DND-41 (cell line): ENCODE measurements at regions not wholly inside any gene's neighbourhood (a gene's known extent, or its start where the extent isn't known, plus 50 kb on each side); places are given as distances from the start of the nearest gene placed in this dataset.
"Not testable (repeated sequence)": the region's sequence is repeated elsewhere in the genome, so short reads cannot be mapped to it uniquely, and the experiment has no call there.

Source experiments
- ATAC-seq: fragments of 200-7000 bp; cut with Tn5 transposase; 3 replicates; pipeline ENCODE4 v1.9.1; 2021; ENCODE audit warnings: low read depth; ENCODE audit not compliant: insufficient read depth
- DNase-seq: peaks from one replicate; pipeline ENCODE4 v3.0.0-alpha.2; 2020
- H2AFZ ChIP-seq: 2 replicates; pipeline ENCODE4 v1.6.0; 2012; ENCODE audit warnings: low read depth, low read length
- H3K27ac ChIP-seq: 2 replicates; pipeline ENCODE4 v1.5.1; 2012; ENCODE audit warnings: low read length, inconsistent platforms
- H3K27me3 ChIP-seq: fragments of 200-600 bp; sonication (generic); 2 replicates; pipeline ENCODE4 v1.6.0; 2012; ENCODE audit warnings: low read length, mild to moderate bottlenecking, inconsistent platforms; ENCODE audit not compliant: insufficient read depth, poor library complexity
- H3K36me3 ChIP-seq: 2 replicates; pipeline ENCODE4 v1.5.1; 2012; ENCODE audit warnings: low read length, inconsistent platforms; ENCODE audit not compliant: insufficient read depth
- H3K4me1 ChIP-seq: 2 replicates; pipeline ENCODE4 v1.5.1; 2012; ENCODE audit warnings: mild to moderate bottlenecking, low read length; ENCODE audit not compliant: insufficient read depth
- H3K4me2 ChIP-seq: 2 replicates; pipeline ENCODE4 v1.6.0; 2012; ENCODE audit warnings: mild to moderate bottlenecking, moderate library complexity, low read length, inconsistent platforms; ENCODE audit not compliant: insufficient read depth
- H3K4me3 ChIP-seq, 2 experiments: fragments of 200-600 bp in 1 of 2; shearing (Covaris generic) in 1 of 2; 2 replicates each; pipeline ENCODE4 v1.5.1; 2012 to 2016; ENCODE audit warnings: inconsistent platforms in 2 of 2, low read length in 2 of 2, mild to moderate bottlenecking in 2 of 2, low read depth in 1 of 2, moderate library complexity in 1 of 2
- H3K79me2 ChIP-seq: 2 replicates; pipeline ENCODE4 v1.6.0; 2012; ENCODE audit warnings: low read length, inconsistent platforms; ENCODE audit not compliant: insufficient read depth
- H3K9ac ChIP-seq: 2 replicates; pipeline ENCODE4 v1.6.0; 2012; ENCODE audit warnings: low read depth, mild to moderate bottlenecking, inconsistent platforms, low read length, moderate library complexity
- H3K9me3 ChIP-seq: 2 replicates; pipeline ENCODE4 v1.5.1; 2012; ENCODE audit warnings: low read length, moderate library complexity, mild to moderate bottlenecking, inconsistent platforms; ENCODE audit not compliant: insufficient read depth, severe bottlenecking
- H4K20me1 ChIP-seq: 2 replicates; pipeline ENCODE4 v1.6.0; 2012; ENCODE audit warnings: low read length; ENCODE audit not compliant: insufficient read depth
- CTCF ChIP-seq: IDR thresholded peaks from 2 replicates; pipeline ENCODE4 v1.5.1; 2012; ENCODE audit warnings: borderline replicate concordance, low read length, moderate library complexity, mild to moderate bottlenecking; ENCODE audit not compliant: poor library complexity, severe bottlenecking; ENCODE audit errors: extremely low read depth

- ATAC-seq, H4K20me1 ChIP-seq, H3K27ac ChIP-seq, H3K27me3 ChIP-seq, H3K9me3 ChIP-seq, DNase-seq, H3K9ac ChIP-seq, H3K36me3 ChIP-seq, H2AFZ ChIP-seq, H3K4me3 ChIP-seq: not testable (repeated sequence)
- peak overlapping the region; percentile 31; the same call in 1 of the 2 replicates for H3K4me2 ChIP-seq
- peaks cover 34% of the 10 kb centered on the region for H3K79me2 ChIP-seq
- peaks cover 30% of the 10 kb centered on the region for H3K4me1 ChIP-seq
These were observed 133.0 kb downstream of the FOXD4L6 start for GRCh38 chr9:40995490-40995889.

- H2AFZ ChIP-seq, H3K36me3 ChIP-seq, H3K27me3 ChIP-seq, ATAC-seq, H4K20me1 ChIP-seq, H3K9me3 ChIP-seq, DNase-seq, H3K27ac ChIP-seq: not testable (repeated sequence)
- Histone ChIP-seq H3K79me2 (peaks cover 31% of the 10 kb centered on the region), H3K9ac (peak overlapping the region; percentile 69; the same call in 1 of the 2 replicates), H3K4me2 (peak overlapping the region; percentile 60), H3K4me1 (peaks cover 31% of the 10 kb centered on the region), H3K4me3 (peak overlapping the region in 1 of 2 experiments; percentile 80; a peak in 2 of 4 replicates)
These were observed 134.6 kb downstream of the FOXD4L6 start for GRCh38 chr9:40993842-40994241.

GRCh38 chr9:40993375-40993774 lies 135.1 kb downstream of the FOXD4L6 start:
- Histone ChIP-seq H3K4me3 (peak overlapping the region in 1 of 2 experiments; percentile 80; a peak in 2 of 4 replicates), H3K9ac (peak overlapping the region; percentile 69), H3K4me2 (peak overlapping the region; percentile 60), H3K4me1 (peaks cover 31% of the 10 kb centered on the region), H3K79me2 (peaks cover 31% of the 10 kb centered on the region)
- H3K9me3 ChIP-seq, H2AFZ ChIP-seq, H3K27me3 ChIP-seq, ATAC-seq, H3K27ac ChIP-seq, DNase-seq, H4K20me1 ChIP-seq, H3K36me3 ChIP-seq: not testable (repeated sequence)

DNA sequence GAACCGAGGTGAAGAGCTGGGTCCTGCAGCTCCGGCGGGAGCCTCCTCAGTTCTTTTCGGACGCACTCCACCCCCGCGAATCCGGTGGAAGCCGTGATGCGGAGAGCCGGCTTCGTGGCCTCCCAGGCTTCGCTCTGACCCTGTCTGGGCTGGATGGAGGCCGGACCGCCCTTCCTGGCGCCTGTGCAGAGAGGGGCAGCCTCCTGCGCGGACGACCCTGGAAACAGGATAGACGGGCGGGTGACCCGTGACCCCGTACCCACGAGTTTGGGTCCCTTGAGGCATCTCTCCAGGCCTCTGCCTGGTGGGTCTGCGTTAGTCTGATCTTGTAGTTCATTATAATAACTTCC lies 136.0 kb downstream of the FOXD4L6 start:
- Histone ChIP-seq H3K79me2 (peaks cover 31% of the 10 kb centered on the region), H3K27ac (peak overlapping the region; percentile 80), H3K9ac (peak overlapping the region; percentile 69), H2AFZ (peak overlapping the region; percentile 83), H3K4me3 (peak overlapping the region; percentile 45 to 80), H3K4me2 (peak overlapping the region; percentile 60), H3K4me1 (peaks cover 31% of the 10 kb centered on the region)
- not testable (repeated sequence) for H4K20me1 ChIP-seq, H3K9me3 ChIP-seq, H3K36me3 ChIP-seq, DNase-seq, H3K27me3 ChIP-seq
- ATAC-seq, result peak; percentile 6

GRCh38 chr9:40991741-40992471 lies 136.6 kb downstream of the FOXD4L6 start:
- Histone ChIP-seq H3K4me3 (peak overlapping the region; percentile 45 to 80), H3K79me2 (peaks cover 30% of the 10 kb centered on the region), H2AFZ (peak overlapping the region; percentile 89), H3K4me1 (peaks cover 31% of the 10 kb centered on the region), H3K9ac (peak overlapping the region; percentile 69), H3K27ac (peak overlapping the region; percentile 82), H3K4me2 (peak overlapping the region; percentile 60)
- not testable (repeated sequence) for H4K20me1 ChIP-seq, H3K27me3 ChIP-seq, H3K36me3 ChIP-seq, H3K9me3 ChIP-seq
- peak; percentile 99 for ATAC-seq
- DNase-seq, result peak; percentile 96
- peak; percentile 85 for TF ChIP-seq CTCF

DNA sequence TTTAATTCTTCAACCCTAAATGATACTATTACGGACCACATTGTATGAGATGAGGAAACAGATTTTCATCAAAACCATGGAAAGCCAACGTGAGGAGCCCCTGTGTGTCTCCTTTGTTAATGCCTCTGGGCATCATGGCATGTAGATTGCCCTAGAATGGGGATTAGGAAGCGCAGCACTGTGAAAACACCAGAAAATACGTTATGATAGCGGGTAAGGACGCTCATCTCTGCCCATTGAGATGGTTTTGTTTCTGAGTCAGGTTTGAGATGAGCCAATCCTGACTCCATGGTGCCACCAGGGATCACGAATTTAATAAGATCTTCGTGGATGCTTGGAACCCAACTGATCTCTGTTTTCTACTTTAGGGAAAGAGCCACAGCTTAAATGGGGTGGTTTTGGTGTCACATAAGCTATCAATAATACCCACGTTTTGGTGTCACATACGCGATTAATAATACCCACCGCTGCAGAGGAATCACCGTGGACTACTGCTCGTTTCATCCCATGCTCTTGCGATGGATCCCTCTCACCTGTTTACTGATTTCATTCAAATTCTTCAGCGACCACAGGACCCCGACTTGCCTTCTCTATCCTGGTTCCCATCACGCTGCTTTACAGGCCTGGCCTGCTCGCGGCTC lies 137.3 kb downstream of the FOXD4L6 start:
- Histone ChIP-seq H3K4me3 (peak overlapping the region; percentile 45 to 80; a peak in 3 of 4 replicates), H2AFZ (peak overlapping the region; percentile 89), H3K9ac (peak overlapping the region; percentile 69), H3K27ac (peak overlapping the region; percentile 82), H3K79me2 (peaks cover 26% of the 10 kb centered on the region), H3K4me1 (peaks cover 27% of the 10 kb centered on the region), H3K4me2 (peak overlapping the region; percentile 60)
- not testable (repeated sequence) for H3K9me3 ChIP-seq, H3K36me3 ChIP-seq, H3K27me3 ChIP-seq, H4K20me1 ChIP-seq, ATAC-seq, DNase-seq

- not testable (repeated sequence) for H3K4me1 ChIP-seq
These were observed 142.1 kb downstream of the FOXD4L6 start for GRCh38 chr9:40986332-40986731.

More at GRCh38 chr9:40986332-40986731, 142.1 kb downstream of the FOXD4L6 start:
- DNase-seq, H3K79me2 ChIP-seq, H3K36me3 ChIP-seq, H3K27ac ChIP-seq, H2AFZ ChIP-seq, H3K4me3 ChIP-seq, H3K27me3 ChIP-seq, H3K9ac ChIP-seq, ATAC-seq, H4K20me1 ChIP-seq, H3K4me2 ChIP-seq, H3K9me3 ChIP-seq: not testable (repeated sequence)
